ENCODE measurements at regions not wholly inside any gene's neighbourhood (a gene's known extent, or its start where the extent isn't known, plus 50 kb on each side); places are given as distances from the start of the nearest gene placed in this dataset.

DNA sequence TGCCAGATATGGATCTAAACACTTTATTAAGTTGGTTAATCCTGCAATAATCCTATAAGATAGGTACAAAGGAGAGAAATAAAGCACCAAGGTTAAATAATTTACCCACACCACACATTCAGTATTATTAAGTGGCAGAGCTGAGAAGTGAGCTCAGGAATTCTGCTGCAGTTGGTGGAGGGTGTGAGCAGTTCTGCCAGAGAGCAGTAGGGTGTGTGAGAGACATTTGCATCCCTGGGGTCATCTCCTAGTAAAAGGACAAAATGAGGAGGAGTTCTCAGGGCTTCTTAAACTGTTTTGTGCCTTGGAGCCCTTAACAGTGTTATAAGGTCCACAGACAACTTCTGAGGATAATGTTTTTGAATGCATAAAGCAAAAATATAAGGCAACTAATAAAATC lies 484.5 kb downstream of the TAFA4 start:
- no peaks in the 10 kb centered on the region for H3K79me2 ChIP-seq (ENCODE audit: control insufficient read depth, insufficient read depth, low read length)
- no peak overlapping the region for H3K4me3 ChIP-seq (replicated peaks in 1 of 4; ENCODE audit: control extremely low read depth in 1 of 4, insufficient read depth in 1 of 4, low read depth in 3 of 4, low read length in 4 of 4)
- no peaks in the 10 kb centered on the region for H4K20me1 ChIP-seq (ENCODE audit: control insufficient read depth, extremely low read depth, insufficient read depth, low read length)
- DNase-seq (ENCODE audit: low read depth in 2 of 2), result no peak
- H3K36me3 ChIP-seq (ENCODE audit: control insufficient read depth, insufficient read depth, low read length), result no peaks in the 10 kb centered on the region
- no peaks in the 10 kb centered on the region for H3K27me3 ChIP-seq (ENCODE audit: control insufficient read depth, insufficient read depth, low read length)
- no peaks in the 10 kb centered on the region for H3K4me1 ChIP-seq (ENCODE audit: control insufficient read depth, extremely low read depth, insufficient read depth, low read length)
- no peak overlapping the region for H3K27ac ChIP-seq (ENCODE audit: insufficient read depth, low read length)
- no peak overlapping the region for H2AFZ ChIP-seq (ENCODE audit: low read length)
- H3K9me3 ChIP-seq (ENCODE audit: control insufficient read depth, insufficient read depth, low read depth, low read length), result no peaks in the 10 kb centered on the region
- H3K4me2 ChIP-seq (ENCODE audit: extremely low read depth, insufficient read depth, low read length), result no peak overlapping the region
- H3K9ac ChIP-seq (ENCODE audit: insufficient read depth, low read length), result no peak overlapping the region
- TF ChIP-seq, protein P1, sequence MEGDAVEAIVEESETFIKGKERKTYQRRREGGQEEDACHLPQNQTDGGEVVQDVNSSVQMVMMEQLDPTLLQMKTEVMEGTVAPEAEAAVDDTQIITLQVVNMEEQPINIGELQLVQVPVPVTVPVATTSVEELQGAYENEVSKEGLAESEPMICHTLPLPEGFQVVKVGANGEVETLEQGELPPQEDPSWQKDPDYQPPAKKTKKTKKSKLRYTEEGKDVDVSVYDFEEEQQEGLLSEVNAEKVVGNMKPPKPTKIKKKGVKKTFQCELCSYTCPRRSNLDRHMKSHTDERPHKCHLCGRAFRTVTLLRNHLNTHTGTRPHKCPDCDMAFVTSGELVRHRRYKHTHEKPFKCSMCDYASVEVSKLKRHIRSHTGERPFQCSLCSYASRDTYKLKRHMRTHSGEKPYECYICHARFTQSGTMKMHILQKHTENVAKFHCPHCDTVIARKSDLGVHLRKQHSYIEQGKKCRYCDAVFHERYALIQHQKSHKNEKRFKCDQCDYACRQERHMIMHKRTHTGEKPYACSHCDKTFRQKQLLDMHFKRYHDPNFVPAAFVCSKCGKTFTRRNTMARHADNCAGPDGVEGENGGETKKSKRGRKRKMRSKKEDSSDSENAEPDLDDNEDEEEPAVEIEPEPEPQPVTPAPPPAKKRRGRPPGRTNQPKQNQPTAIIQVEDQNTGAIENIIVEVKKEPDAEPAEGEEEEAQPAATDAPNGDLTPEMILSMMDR (conservative IDR thresholded peaks at IDR 0.05 in 1 of 2, IDR thresholded peaks at IDR 0.05 in 1 of 2; ENCODE audit: low read depth in 1 of 2, low read length in 2 of 2), result no peak
- TF ChIP-seq EZH2 (IDR thresholded peaks at IDR 0.05; ENCODE audit: low read length, missing control alignments), result no peak

DNA sequence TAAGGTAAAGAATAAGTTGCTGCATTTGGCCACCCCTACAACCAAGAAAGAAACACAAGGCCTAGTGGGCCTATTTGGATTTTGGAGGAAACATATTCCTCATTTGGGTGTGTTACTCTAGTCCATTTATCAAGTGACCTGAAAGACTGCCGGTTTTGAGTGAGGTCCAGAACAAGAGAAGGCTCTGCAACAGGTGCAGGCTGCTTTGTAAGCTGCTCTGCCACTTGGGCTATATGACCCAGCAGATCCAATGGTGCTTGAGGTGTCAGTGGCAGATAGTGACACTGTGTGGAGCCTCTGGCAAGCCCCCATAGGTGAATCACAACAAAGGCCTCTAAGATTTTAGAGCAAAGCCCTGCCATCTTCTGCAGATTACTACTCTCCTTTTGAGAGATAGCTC lies 491.3 kb downstream of the TAFA4 start:
- Histone ChIP-seq H3K4me3 (replicated peaks in 1 of 4; ENCODE audit: control extremely low read depth in 1 of 4, insufficient read depth in 1 of 4, low read depth in 3 of 4, low read length in 4 of 4) (no peak overlapping the region), H2AFZ (ENCODE audit: low read length) (no peak overlapping the region), H3K9ac (ENCODE audit: insufficient read depth, low read length) (no peak overlapping the region), H3K4me1 (ENCODE audit: control insufficient read depth, extremely low read depth, insufficient read depth, low read length) (no peaks in the 10 kb centered on the region), H3K27ac (ENCODE audit: insufficient read depth, low read length) (no peak overlapping the region), H4K20me1 (ENCODE audit: control insufficient read depth, extremely low read depth, insufficient read depth, low read length) (no peaks in the 10 kb centered on the region), H3K27me3 (ENCODE audit: control insufficient read depth, insufficient read depth, low read length) (no peaks in the 10 kb centered on the region), H3K79me2 (ENCODE audit: control insufficient read depth, insufficient read depth, low read length) (no peaks in the 10 kb centered on the region), H3K9me3 (ENCODE audit: control insufficient read depth, insufficient read depth, low read depth, low read length) (no peaks in the 10 kb centered on the region), H3K36me3 (ENCODE audit: control insufficient read depth, insufficient read depth, low read length) (no peaks in the 10 kb centered on the region), H3K4me2 (ENCODE audit: extremely low read depth, insufficient read depth, low read length) (no peak overlapping the region)
- TF ChIP-seq, protein P1 (conservative IDR thresholded peaks at IDR 0.05 in 1 of 2, IDR thresholded peaks at IDR 0.05 in 1 of 2; ENCODE audit: low read depth in 1 of 2, low read length in 2 of 2), result no peak
- TF ChIP-seq EZH2 (IDR thresholded peaks at IDR 0.05; ENCODE audit: low read length, missing control alignments), result no peak
- DNase-seq (ENCODE audit: low read depth in 2 of 2), result no peak

DNA sequence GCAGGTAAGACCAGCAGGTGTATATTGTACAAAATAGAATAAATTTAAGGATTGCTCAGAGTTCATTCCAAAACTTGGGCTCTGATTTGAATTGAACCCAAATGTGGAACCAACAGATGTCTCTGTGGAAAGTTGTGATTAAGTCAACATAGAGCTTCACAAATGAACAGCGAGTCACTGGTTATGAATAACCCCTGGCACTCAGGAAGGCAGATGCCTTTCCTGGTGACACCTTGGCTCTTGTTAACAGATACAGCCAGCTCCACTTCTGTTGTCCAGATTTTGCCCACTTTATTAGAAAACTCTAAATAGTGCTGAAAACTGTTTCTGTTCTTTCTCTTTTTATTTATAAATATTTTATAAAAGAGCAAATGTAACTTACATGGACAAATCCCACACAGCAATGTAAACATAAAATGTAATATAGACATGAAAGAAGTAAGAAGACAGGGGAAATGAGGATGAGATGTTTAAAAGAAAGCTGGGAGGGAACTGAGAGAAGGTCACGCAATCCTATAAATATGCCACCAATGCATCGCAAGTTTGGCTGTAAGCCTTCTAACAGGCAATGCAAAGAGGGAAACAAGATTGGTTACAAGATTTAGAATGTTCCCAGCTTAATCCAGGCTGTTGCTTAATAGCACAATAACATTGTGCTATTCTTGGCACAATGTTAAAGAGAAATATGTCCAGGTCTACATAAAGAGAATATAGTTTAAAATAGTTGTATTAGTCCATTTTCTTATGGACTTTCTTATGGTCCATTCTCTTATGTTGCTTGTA lies 495.5 kb downstream of the TAFA4 start:
- DNase-seq (ENCODE audit: low read depth in 2 of 2), result no peak
- no peaks in the 10 kb centered on the region for H3K4me1 ChIP-seq (ENCODE audit: control insufficient read depth, extremely low read depth, insufficient read depth, low read length)
- H2AFZ ChIP-seq (ENCODE audit: low read length), result no peak overlapping the region
- no peak overlapping the region for H3K4me3 ChIP-seq (replicated peaks in 1 of 4; ENCODE audit: control extremely low read depth in 1 of 4, insufficient read depth in 1 of 4, low read depth in 3 of 4, low read length in 4 of 4)
- H3K9ac ChIP-seq (ENCODE audit: insufficient read depth, low read length), result no peak overlapping the region
- no peaks in the 10 kb centered on the region for H3K9me3 ChIP-seq (ENCODE audit: control insufficient read depth, insufficient read depth, low read depth, low read length)
- no peak overlapping the region for H3K27ac ChIP-seq (ENCODE audit: insufficient read depth, low read length)
- H3K4me2 ChIP-seq (ENCODE audit: extremely low read depth, insufficient read depth, low read length), result no peak overlapping the region
- H3K79me2 ChIP-seq (ENCODE audit: control insufficient read depth, insufficient read depth, low read length), result no peaks in the 10 kb centered on the region
- TF ChIP-seq, protein P1 (conservative IDR thresholded peaks at IDR 0.05 in 1 of 2, IDR thresholded peaks at IDR 0.05 in 1 of 2; ENCODE audit: low read depth in 1 of 2, low read length in 2 of 2), result no peak
- no peak for TF ChIP-seq EZH2 (IDR thresholded peaks at IDR 0.05; ENCODE audit: low read length, missing control alignments)
- no peaks in the 10 kb centered on the region for H3K36me3 ChIP-seq (ENCODE audit: control insufficient read depth, insufficient read depth, low read length)
- H3K27me3 ChIP-seq (ENCODE audit: control insufficient read depth, insufficient read depth, low read length), result no peaks in the 10 kb centered on the region
- no peaks in the 10 kb centered on the region for H4K20me1 ChIP-seq (ENCODE audit: control insufficient read depth, extremely low read depth, insufficient read depth, low read length)
